Muscle of leg (tissue), 3 donors: ENCODE measurements at regions not wholly inside any gene's neighbourhood (a gene's known extent, or its start where the extent isn't known, plus 50 kb on each side); places are given as distances from the start of the nearest gene placed in this dataset.

Experiments used
- DNase-seq: peaks from one replicate; pipeline ENCODE4 v3.0.0; 2013
- H3K27ac ChIP-seq: one replicate; pipeline ENCODE4 v1.5.1; 2013; ENCODE audit warnings: mild to moderate bottlenecking, low read length, control low read depth
- H3K27me3 ChIP-seq: one replicate; pipeline ENCODE4 v1.6.1; 2013; ENCODE audit warnings: low read length; ENCODE audit not compliant: control insufficient read depth, insufficient read depth
- H3K36me3 ChIP-seq: one replicate; pipeline ENCODE4 v1.6.1; 2013; ENCODE audit warnings: low read length; ENCODE audit not compliant: control insufficient read depth, insufficient read depth
- H3K4me1 ChIP-seq: one replicate; pipeline ENCODE4 v1.6.1; 2013; ENCODE audit warnings: low read length; ENCODE audit not compliant: control insufficient read depth, insufficient read depth
- H3K4me3 ChIP-seq: one replicate; pipeline ENCODE4 v1.5.1; 2013; ENCODE audit warnings: low read length, control low read depth
- H3K9me3 ChIP-seq: replicated peaks from 2 replicates; pipeline ENCODE4 v1.6.1; 2013; ENCODE audit warnings: low read depth, low read length; ENCODE audit not compliant: control insufficient read depth
- WGBS: methylation state at CpG from one replicate; pipeline ENCODE4 v1.1.5; 2013; ENCODE audit warnings: missing lambda C conversion rate; ENCODE audit not compliant: insufficient coverage; 5-methylcytosine and 5-hydroxymethylcytosine counted together

DNA sequence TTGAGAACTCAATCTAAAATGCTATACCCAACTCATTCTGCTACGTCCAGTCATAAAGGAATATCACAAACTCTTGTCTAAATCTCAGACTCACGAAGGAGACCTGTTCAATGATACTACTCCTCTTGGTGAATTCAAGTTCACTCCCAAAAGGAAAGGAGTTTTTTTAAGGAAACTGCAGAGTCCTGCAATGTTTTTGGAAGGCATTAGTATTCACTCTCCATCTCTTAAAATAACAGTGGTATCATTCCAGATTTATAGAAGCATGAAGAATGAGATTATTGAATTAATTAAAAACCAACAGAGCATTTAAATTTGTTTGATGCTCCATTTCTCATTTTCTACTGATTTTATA, 73.4 kb downstream of the FOXD1 start:
- H3K4me3 ChIP-seq, result no peak overlapping the region
- H3K9me3 ChIP-seq, result no peaks in the 10 kb centered on the region
- no peaks in the 10 kb centered on the region for H3K36me3 ChIP-seq
- peaks cover 3% of the 10 kb centered on the region for H3K4me1 ChIP-seq
- DNase-seq, result no peak
- no peak overlapping the region for H3K27ac ChIP-seq
- WGBS, result no CpG with 5 or more reads among the region's 2 CpGs
- peaks cover 58% of the 10 kb centered on the region for H3K27me3 ChIP-seq

DNA sequence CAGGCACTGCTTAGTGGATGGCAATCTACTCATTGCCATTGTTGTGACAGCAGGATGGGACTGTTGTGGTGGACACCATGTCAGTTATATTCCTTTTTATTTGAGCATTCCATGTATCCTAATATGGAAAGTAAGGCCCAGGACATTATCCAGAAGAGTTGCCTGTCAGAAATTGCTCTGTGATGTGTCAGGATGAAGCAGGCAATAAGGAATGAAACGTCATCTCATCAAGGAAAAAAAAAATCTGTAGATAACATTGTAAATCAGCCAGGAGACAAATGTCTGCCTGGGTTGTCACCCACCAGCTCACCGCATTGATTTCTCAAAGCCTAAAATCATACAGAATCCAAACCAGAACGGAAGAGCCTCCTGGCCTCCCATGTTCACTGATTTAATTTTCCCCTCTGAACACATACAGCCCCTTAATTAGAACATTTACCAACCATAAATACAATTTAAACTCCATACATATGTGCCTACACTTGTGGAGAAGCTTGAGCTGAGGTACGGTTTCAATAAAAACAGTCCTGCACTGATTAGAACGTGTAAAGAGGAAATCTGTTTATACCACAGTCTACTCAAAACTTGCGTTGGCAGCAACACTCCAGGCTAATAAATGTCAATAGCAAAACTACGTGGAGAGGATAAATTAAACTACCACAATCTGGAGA, 73.9 kb downstream of the FOXD1 start:
- Histone ChIP-seq H3K4me3 (no peak overlapping the region), H3K27me3 (peaks cover 58% of the 10 kb centered on the region), H3K4me1 (no peaks in the 10 kb centered on the region), H3K36me3 (no peaks in the 10 kb centered on the region), H3K27ac (no peak overlapping the region), H3K9me3 (no peaks in the 10 kb centered on the region)
- DNase-seq, result no peak
- WGBS, result 91% methylated on average over 2 of the region's 7 CpGs

DNA sequence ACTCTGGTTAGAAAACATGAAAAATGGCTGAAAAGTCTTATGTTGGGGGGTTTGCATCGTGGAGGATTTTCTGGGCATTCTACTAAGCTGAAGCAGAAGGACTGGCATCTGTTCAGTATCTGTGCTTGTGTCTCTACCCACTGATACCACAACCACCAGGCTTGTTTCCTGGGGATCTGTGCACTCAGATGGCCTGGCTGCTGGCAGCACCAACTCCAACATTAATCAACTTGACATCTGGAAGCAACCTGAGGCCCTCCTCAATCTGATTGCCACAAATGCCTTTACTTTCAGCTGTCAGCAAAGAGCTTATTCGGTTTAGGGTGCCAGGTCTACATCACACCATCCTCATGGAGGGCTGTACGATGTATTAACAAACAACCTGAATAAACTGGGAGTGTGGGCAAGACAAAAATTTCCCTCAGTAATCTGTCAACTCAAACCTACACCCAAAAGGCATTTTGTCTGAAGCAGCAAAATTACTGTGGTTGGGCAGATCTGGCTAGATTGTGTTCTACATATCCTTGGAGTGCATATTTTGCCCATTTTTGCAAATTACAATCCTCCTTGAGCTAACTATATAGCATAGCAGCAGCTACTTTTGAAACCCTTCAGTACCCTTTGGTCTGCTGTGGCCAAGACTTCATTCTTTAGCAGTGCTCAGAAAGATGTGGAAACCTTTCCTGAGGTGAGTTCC, 74.6 kb downstream of the FOXD1 start:
- Histone ChIP-seq H3K4me1 (no peaks in the 10 kb centered on the region), H3K27ac (no peak overlapping the region), H3K4me3 (no peak overlapping the region), H3K36me3 (no peaks in the 10 kb centered on the region), H3K9me3 (no peaks in the 10 kb centered on the region), H3K27me3 (peaks cover 55% of the 10 kb centered on the region)
- no peak for DNase-seq
- WGBS, result 84% methylated on average over 2 of the region's 3 CpGs

DNA sequence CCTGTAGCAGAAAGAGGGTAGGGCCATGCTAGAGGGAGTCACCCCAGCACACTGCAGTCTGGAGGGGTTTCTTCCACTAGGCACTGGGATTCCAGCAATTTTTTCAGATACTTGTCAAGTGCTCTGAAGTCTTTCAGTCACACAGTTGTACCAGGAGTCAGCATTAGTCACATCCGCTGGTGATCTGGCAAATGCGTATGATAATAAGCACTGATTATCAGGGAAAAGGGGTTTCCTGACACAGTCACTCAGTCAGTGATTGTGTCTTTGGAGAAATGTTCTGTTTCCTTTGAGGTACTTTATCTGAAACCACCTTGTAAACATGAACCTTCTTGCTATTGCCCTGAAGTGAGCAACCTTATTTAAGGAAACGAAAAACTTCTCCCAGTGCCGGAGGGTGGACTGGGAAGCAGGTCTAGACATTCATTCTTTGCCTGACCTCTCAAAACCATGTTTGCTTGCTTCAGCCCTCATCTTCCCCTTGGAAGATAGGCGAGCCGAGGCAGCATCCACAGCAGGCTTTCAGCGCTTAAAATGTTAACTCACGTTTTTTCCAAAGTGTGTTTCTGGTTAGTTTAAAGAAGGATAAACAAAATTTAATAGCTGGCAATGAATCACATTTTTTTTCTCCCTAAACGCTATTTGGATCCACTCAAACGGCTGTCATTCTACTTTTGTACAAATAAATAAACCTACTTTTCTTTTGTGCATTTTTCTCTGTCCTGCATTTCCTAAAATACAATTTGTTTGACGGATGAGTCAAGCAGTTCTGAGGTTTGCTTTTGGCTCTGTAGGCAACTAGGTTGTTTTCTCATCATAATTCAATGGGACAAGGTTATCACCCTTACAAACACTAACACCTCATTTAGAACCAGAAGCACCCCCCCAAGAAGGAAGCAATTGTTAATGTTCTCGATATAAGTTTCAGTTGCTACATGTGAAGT, 77.7 kb downstream of the FOXD1 start:
- H3K4me3 ChIP-seq, result no peak overlapping the region
- WGBS, result 53% methylated on average over 4 of the region's 12 CpGs
- no peaks in the 10 kb centered on the region for H3K4me1 ChIP-seq
- no peaks in the 10 kb centered on the region for H3K9me3 ChIP-seq
- DNase-seq, result no peak
- H3K27me3 ChIP-seq, result peaks cover 46% of the 10 kb centered on the region
- H3K27ac ChIP-seq, result no peak overlapping the region
- H3K36me3 ChIP-seq, result no peaks in the 10 kb centered on the region

- no peak overlapping the region for H3K27ac ChIP-seq
- DNase-seq, result no peak
- no peaks in the 10 kb centered on the region for H3K9me3 ChIP-seq
- H3K4me1 ChIP-seq, result no peaks in the 10 kb centered on the region
- H3K27me3 ChIP-seq, result peaks cover 44% of the 10 kb centered on the region
- WGBS, result no CpG with 5 or more reads among the region's 5 CpGs
- no peaks in the 10 kb centered on the region for H3K36me3 ChIP-seq
- H3K4me3 ChIP-seq, result no peak overlapping the region
Measured at GRCh38 chr5:73370095-73370494, 78.5 kb downstream of the FOXD1 start.

DNA sequence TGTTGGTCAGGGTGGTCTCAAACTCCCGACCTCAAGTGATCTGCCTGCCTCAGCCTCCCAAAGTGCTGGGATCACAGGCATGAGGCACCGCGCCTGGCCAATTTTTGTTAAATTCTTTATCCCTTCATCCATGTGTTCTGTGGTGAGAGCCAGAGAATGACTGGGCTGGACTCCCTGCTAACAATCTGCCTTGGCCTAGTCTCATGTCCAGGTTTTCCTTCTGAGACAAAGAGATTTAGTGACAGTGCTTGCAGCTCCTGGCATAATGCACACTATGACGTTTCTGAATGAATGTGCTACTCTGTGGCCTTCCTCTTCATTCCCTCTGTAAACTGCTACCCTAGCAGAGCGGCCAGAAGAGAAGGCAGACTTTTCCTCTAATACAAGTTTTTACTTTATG, 79.3 kb downstream of the FOXD1 start:
- no peak overlapping the region for H3K27ac ChIP-seq
- H3K9me3 ChIP-seq, result no peaks in the 10 kb centered on the region
- no peak overlapping the region for H3K4me3 ChIP-seq
- DNase-seq, result peak; percentile 90
- no peaks in the 10 kb centered on the region for H3K4me1 ChIP-seq
- 64% methylated on average over 5 of the region's 5 CpGs for WGBS
- H3K27me3 ChIP-seq, result peaks cover 42% of the 10 kb centered on the region
- no peaks in the 10 kb centered on the region for H3K36me3 ChIP-seq

DNA sequence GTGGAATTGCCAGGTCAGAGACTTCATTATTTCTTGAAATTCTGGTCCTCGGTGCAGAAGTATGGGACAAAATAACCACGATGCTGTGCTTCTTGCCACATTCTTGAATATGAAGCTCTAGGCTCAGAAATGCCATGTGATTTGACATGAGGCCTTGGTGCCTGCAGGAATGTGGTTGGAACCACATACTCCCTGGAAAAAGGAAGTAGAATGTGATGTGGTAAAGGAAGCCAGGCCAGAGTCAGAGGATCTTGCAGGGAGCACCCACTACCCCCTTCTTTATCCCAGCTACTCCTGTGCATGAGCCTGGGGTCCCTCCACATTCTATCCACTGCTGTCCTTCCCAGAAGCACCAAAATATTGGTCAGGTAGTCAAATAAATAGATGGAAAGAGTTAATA, 80.9 kb downstream of the FOXD1 start:
- Histone ChIP-seq H3K36me3 (no peaks in the 10 kb centered on the region), H3K4me3 (no peak overlapping the region), H3K9me3 (no peaks in the 10 kb centered on the region), H3K4me1 (no peaks in the 10 kb centered on the region), H3K27ac (no peak overlapping the region), H3K27me3 (peaks cover 36% of the 10 kb centered on the region)
- 100% methylated on average over 2 of the region's 2 CpGs for WGBS
- no peak for DNase-seq

- no peak overlapping the region for H3K27ac ChIP-seq
- H3K4me1 ChIP-seq, result no peaks in the 10 kb centered on the region
- peaks cover 30% of the 10 kb centered on the region for H3K27me3 ChIP-seq
- H3K9me3 ChIP-seq, result no peaks in the 10 kb centered on the region
- H3K36me3 ChIP-seq, result no peaks in the 10 kb centered on the region
- 79% methylated on average over 8 of the region's 12 CpGs for WGBS
- H3K4me3 ChIP-seq, result no peak overlapping the region
- DNase-seq, result no peak
Measured at GRCh38 chr5:73365990-73366667, 82.4 kb downstream of the FOXD1 start.

DNA sequence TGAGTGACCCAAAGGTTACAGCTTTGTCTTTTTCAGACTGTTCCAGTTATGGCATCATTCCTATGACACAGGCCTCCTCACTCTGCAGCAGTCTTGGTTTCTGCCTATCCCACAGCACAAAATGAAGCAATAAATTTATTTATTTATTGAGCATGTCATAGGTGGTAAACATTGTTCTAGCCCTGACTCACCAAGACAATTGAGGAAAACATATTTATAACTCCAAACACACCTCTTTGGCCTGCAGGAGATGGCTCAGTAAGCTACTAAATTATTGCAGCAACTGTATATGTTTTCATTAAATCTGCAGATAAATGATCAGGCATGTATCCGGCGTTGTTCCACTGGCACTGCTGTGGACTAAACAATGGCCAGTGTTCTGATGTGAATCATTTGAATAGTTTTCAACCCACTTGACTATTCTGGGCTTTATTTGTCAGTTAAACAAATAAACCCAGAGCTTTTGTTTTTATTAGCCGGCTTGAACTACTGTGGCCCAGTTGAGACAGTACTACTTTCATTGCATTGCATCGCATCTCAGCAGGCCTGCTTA, 83.2 kb downstream of the FOXD1 start:
- Histone ChIP-seq H3K27me3 (peaks cover 25% of the 10 kb centered on the region), H3K9me3 (no peaks in the 10 kb centered on the region), H3K4me1 (no peaks in the 10 kb centered on the region), H3K36me3 (no peaks in the 10 kb centered on the region), H3K4me3 (no peak overlapping the region), H3K27ac (no peak overlapping the region)
- no peak for DNase-seq
- no CpG with 5 or more reads among the region's 4 CpGs for WGBS
